ENCODE measurements at regions not wholly inside any gene's neighbourhood (a gene's known extent, or its start where the extent isn't known, plus 50 kb on each side); places are given as distances from the start of the nearest gene placed in this dataset.

DNA sequence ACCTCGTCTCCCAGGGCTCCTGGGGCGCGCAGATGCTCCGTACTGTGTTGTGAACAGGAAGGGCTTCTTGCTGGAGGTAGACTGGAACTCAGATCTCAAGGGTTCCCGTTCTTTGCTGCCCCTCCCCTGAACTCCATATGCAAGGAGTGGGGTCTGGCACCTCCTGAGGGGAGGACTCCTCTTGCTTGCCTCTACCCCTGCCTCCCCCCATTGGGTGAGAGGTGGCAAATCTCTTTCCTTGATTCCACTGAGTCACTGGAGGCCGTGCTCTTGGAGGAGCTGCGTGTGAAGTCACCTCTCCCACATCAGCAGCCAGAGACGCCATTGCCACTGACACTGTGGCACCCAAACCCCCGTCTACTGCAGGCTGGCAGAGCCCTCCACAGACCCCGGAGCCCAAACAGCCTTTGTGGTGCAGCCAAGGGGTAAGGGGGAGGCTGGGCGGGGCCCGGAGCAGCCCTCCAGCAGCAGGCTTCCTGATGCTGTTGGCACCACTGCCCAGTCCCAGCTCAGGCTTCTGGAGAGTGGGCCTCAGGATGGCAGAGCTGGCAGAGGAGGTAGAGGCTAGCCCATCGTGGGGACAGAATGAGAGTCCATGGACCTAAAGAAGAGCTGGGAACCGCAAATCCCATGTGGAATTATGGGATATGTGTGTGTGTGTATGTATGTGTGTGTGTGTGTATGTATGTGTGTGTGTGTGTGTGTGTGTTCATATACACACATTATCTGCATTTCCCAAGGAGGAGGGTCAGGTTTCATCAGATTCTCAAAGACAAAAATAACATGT is 104.9 kb upstream of the RUNX3 start:
- TF ChIP-seq, protein P1, sequence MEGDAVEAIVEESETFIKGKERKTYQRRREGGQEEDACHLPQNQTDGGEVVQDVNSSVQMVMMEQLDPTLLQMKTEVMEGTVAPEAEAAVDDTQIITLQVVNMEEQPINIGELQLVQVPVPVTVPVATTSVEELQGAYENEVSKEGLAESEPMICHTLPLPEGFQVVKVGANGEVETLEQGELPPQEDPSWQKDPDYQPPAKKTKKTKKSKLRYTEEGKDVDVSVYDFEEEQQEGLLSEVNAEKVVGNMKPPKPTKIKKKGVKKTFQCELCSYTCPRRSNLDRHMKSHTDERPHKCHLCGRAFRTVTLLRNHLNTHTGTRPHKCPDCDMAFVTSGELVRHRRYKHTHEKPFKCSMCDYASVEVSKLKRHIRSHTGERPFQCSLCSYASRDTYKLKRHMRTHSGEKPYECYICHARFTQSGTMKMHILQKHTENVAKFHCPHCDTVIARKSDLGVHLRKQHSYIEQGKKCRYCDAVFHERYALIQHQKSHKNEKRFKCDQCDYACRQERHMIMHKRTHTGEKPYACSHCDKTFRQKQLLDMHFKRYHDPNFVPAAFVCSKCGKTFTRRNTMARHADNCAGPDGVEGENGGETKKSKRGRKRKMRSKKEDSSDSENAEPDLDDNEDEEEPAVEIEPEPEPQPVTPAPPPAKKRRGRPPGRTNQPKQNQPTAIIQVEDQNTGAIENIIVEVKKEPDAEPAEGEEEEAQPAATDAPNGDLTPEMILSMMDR (IDR thresholded peaks at IDR 0.05), result no peak
- no peak for TF ChIP-seq POLR2A (IDR thresholded peaks at IDR 0.05)
